ENCODE measurements at regions not wholly inside any gene's neighbourhood (a gene's known extent, or its start where the extent isn't known, plus 50 kb on each side); places are given as distances from the start of the nearest gene placed in this dataset.

GRCh38 chr10:62453274-62453673, 79.1 kb downstream of the ZNF365 start:
- no peaks in the 10 kb centered on the region for H3K36me3 ChIP-seq (ENCODE audit: low read depth, low read length)
- H4K20me1 ChIP-seq (ENCODE audit: low read length), result no peaks in the 10 kb centered on the region
- POLR2A ChIA-PET (ENCODE audit: unreplicated experiment), result no interaction called here
- no peak overlapping the region for H3K4me3 ChIP-seq (ENCODE audit: low read length)
- CTCF ChIA-PET, result interaction anchor here (0.7 kb wide), 1 partner anchor 46 kb away, joined by 4 read pairs; no protein-coding TSS in a partner anchor
- H3K27me3 ChIP-seq (ENCODE audit: low read length), result no peaks in the 10 kb centered on the region
- no peak overlapping the region for H3K9ac ChIP-seq (ENCODE audit: low read length)
- BruUV-seq (replicated peaks), result no TSS peak
- no peak overlapping the region for H2AFZ ChIP-seq (ENCODE audit: low read length)
- H3K4me2 ChIP-seq (ENCODE audit: low read length), result no peak overlapping the region
- intact Hi-C loops (cut with micrococcal nuclease), result no loop called here
- peaks cover 14% of the 10 kb centered on the region for H3K4me1 ChIP-seq (ENCODE audit: insufficient read depth, low read length)
- ATAC-seq, result no peak
- H3K79me2 ChIP-seq (ENCODE audit: low read length), result no peaks in the 10 kb centered on the region
- TF ChIP-seq CTCF (conservative IDR thresholded peaks at IDR 0.05; ENCODE audit: low read depth, low read length) (no peak), EZH2phosphoT487 (IDR thresholded peaks at IDR 0.05; ENCODE audit: borderline replicate concordance, low read length) (no peak), EZH2 (IDR thresholded peaks at IDR 0.05; ENCODE audit: low read length, unreplicated experiment) (no peak)
- no peak overlapping the region for H3K27ac ChIP-seq (ENCODE audit: low read length)
- DNase-seq, result no peak
- no peaks in the 10 kb centered on the region for H3K9me2 ChIP-seq (replicated peaks; ENCODE audit: low read length)
- H3K9me3 ChIP-seq (ENCODE audit: low read length), result no peaks in the 10 kb centered on the region
- H3F3A ChIP-seq (ENCODE audit: low read length, unreplicated experiment), result no peaks in the 10 kb centered on the region

GRCh38 chr10:62454687-62455397, 80.7 kb downstream of the ZNF365 start:
- TF ChIP-seq EZH2phosphoT487 (IDR thresholded peaks at IDR 0.05; ENCODE audit: borderline replicate concordance, low read length) (no peak), EZH2 (IDR thresholded peaks at IDR 0.05; ENCODE audit: low read length, unreplicated experiment) (no peak), CTCF (conservative IDR thresholded peaks at IDR 0.05; ENCODE audit: low read depth, low read length) (no peak)

GRCh38 chr10:62456611-62457101, 82.5 kb downstream of the ZNF365 start:
- BruUV-seq (replicated peaks), result no TSS peak

More at GRCh38 chr10:62454687-62455397, 80.7 kb downstream of the ZNF365 start:
- H3K9ac ChIP-seq (ENCODE audit: low read length), result no peak overlapping the region
- H3K4me1 ChIP-seq (ENCODE audit: insufficient read depth, low read length), result peaks cover 14% of the 10 kb centered on the region
- no peaks in the 10 kb centered on the region for H3K36me3 ChIP-seq (ENCODE audit: low read depth, low read length)
- no peaks in the 10 kb centered on the region for H3F3A ChIP-seq (ENCODE audit: low read length, unreplicated experiment)
- H3K9me3 ChIP-seq (ENCODE audit: low read length), result no peaks in the 10 kb centered on the region
- peak; percentile 100 for ATAC-seq
- H3K27me3 ChIP-seq (ENCODE audit: low read length), result no peaks in the 10 kb centered on the region
- POLR2A ChIA-PET (ENCODE audit: unreplicated experiment), result no interaction called here
- H2AFZ ChIP-seq (ENCODE audit: low read length), result peak overlapping the region; percentile 46
- CTCF ChIA-PET, result interaction anchor here (0.6 to 2.0 kb wide), 6 partner anchors 17 to 1205 kb away, joined by 3 to 8 read pairs (median 3); no protein-coding TSS in a partner anchor
- BruUV-seq (replicated peaks), result no TSS peak
- H3K4me2 ChIP-seq (ENCODE audit: low read length), result peak overlapping the region; percentile 45
- H4K20me1 ChIP-seq (ENCODE audit: low read length), result no peaks in the 10 kb centered on the region
- peak overlapping the region; percentile 3; the same call in 1 of the 2 replicates for H3K4me3 ChIP-seq (ENCODE audit: low read length)
- no peaks in the 10 kb centered on the region for H3K79me2 ChIP-seq (ENCODE audit: low read length)
- H3K9me2 ChIP-seq (replicated peaks; ENCODE audit: low read length), result no peaks in the 10 kb centered on the region
- peak; percentile 99 for DNase-seq
- H3K27ac ChIP-seq (ENCODE audit: low read length), result no peak overlapping the region
- intact Hi-C loops (cut with micrococcal nuclease), result no loop called here

More at GRCh38 chr10:62456611-62457101, 82.5 kb downstream of the ZNF365 start:
- no peak overlapping the region for H3K9ac ChIP-seq (ENCODE audit: low read length)
- H3K36me3 ChIP-seq (ENCODE audit: low read depth, low read length), result no peaks in the 10 kb centered on the region
- no peak for DNase-seq
- no peak for TF ChIP-seq EZH2phosphoT487 (IDR thresholded peaks at IDR 0.05; ENCODE audit: borderline replicate concordance, low read length)
- no peak for TF ChIP-seq EZH2 (IDR thresholded peaks at IDR 0.05; ENCODE audit: low read length, unreplicated experiment)
- no peak for TF ChIP-seq CTCF (conservative IDR thresholded peaks at IDR 0.05; ENCODE audit: low read depth, low read length)
- no peaks in the 10 kb centered on the region for H4K20me1 ChIP-seq (ENCODE audit: low read length)
- no peak overlapping the region for H3K27ac ChIP-seq (ENCODE audit: low read length)
- H3K9me2 ChIP-seq (replicated peaks; ENCODE audit: low read length), result no peaks in the 10 kb centered on the region
- intact Hi-C loops (cut with micrococcal nuclease), result no loop called here
- no peaks in the 10 kb centered on the region for H3K9me3 ChIP-seq (ENCODE audit: low read length)
- no peaks in the 10 kb centered on the region for H3K79me2 ChIP-seq (ENCODE audit: low read length)
- POLR2A ChIA-PET (ENCODE audit: unreplicated experiment), result no interaction called here
- H3K27me3 ChIP-seq (ENCODE audit: low read length), result no peaks in the 10 kb centered on the region
- ATAC-seq, result no peak
- CTCF ChIA-PET, result no interaction called here
- H3K4me3 ChIP-seq (ENCODE audit: low read length), result no peak overlapping the region
- no peak overlapping the region for H3K4me2 ChIP-seq (ENCODE audit: low read length)
- H2AFZ ChIP-seq (ENCODE audit: low read length), result no peak overlapping the region
- H3K4me1 ChIP-seq (ENCODE audit: insufficient read depth, low read length), result peaks cover 14% of the 10 kb centered on the region
- no peaks in the 10 kb centered on the region for H3F3A ChIP-seq (ENCODE audit: low read length, unreplicated experiment)
